ENCODE measurements at regions not wholly inside any gene's neighbourhood (a gene's known extent, or its start where the extent isn't known, plus 50 kb on each side); places are given as distances from the start of the nearest gene placed in this dataset.

GRCh38 chr3:34268032-34268709 lies 469.7 kb downstream of the PDCD6IP start:
- ChIA-PET CTCF (interaction anchor here (0.7 kb wide), 1 partner anchor 202 kb away, joined by 3 read pairs; no protein-coding TSS in a partner anchor), POLR2A (no interaction called here)

GRCh38 chr3:34275811-34276210 lies 477.4 kb downstream of the PDCD6IP start:
- POLR2A ChIA-PET, result no interaction called here
- CTCF ChIA-PET, result no interaction called here

GRCh38 chr3:34276342-34276741 lies 477.9 kb downstream of the PDCD6IP start:
- POLR2A ChIA-PET, result no interaction called here
- CTCF ChIA-PET, result no interaction called here

GRCh38 chr3:34277110-34277509 lies 478.7 kb downstream of the PDCD6IP start:
- ChIA-PET CTCF (no interaction called here), POLR2A (no interaction called here)

- ChIA-PET CTCF (no interaction called here), POLR2A (no interaction called here)
These were observed 481.5 kb downstream of the PDCD6IP start for GRCh38 chr3:34279901-34280300.

- ChIA-PET CTCF (no interaction called here), POLR2A (no interaction called here)
These were observed 485.3 kb downstream of the PDCD6IP start for GRCh38 chr3:34283751-34284150.

- POLR2A ChIA-PET, result no interaction called here
- CTCF ChIA-PET, result no interaction called here
These were observed 486.8 kb downstream of the PDCD6IP start for GRCh38 chr3:34284959-34285826.

GRCh38 chr3:34285827-34286188 lies 487.4 kb downstream of the PDCD6IP start:
- ChIA-PET POLR2A (no interaction called here), CTCF (no interaction called here)

- CTCF ChIA-PET, result no interaction called here
- POLR2A ChIA-PET, result no interaction called here
These were observed 494.3 kb downstream of the PDCD6IP start for GRCh38 chr3:34292605-34293300.

- ChIA-PET CTCF (no interaction called here), POLR2A (no interaction called here)
These were observed 495.8 kb downstream of the PDCD6IP start for GRCh38 chr3:34294240-34294639.

GRCh38 chr3:34296796-34297195 lies 498.4 kb downstream of the PDCD6IP start:
- POLR2A ChIA-PET, result no interaction called here
- CTCF ChIA-PET, result no interaction called here

- ChIA-PET POLR2A (no interaction called here), CTCF (no interaction called here)
These were observed 500.2 kb downstream of the PDCD6IP start for GRCh38 chr3:34298653-34299052.

- CTCF ChIA-PET, result no interaction called here
These were observed 502.2 kb downstream of the PDCD6IP start for GRCh38 chr3:34300621-34301020.

GRCh38 chr3:34301313-34301712 lies 502.9 kb downstream of the PDCD6IP start:
- POLR2A ChIA-PET, result no interaction called here
- CTCF ChIA-PET, result interaction anchor here (0.5 kb wide), 1 partner anchor 1849 kb away, joined by 3 read pairs; no protein-coding TSS in a partner anchor

More at GRCh38 chr3:34300621-34301020, 502.2 kb downstream of the PDCD6IP start:
- POLR2A ChIA-PET, result no interaction called here

GRCh38 chr3:34305266-34305665 lies 506.8 kb downstream of the PDCD6IP start:
- ChIA-PET CTCF (no interaction called here), POLR2A (no interaction called here)

- POLR2A ChIA-PET, result no interaction called here
- CTCF ChIA-PET, result no interaction called here
These were observed 514.3 kb downstream of the PDCD6IP start for GRCh38 chr3:34312684-34313083.

GRCh38 chr3:34319881-34320280 lies 521.5 kb downstream of the PDCD6IP start:
- CTCF ChIA-PET, result no interaction called here
- POLR2A ChIA-PET, result no interaction called here

GRCh38 chr3:34323517-34323916 lies 525.1 kb downstream of the PDCD6IP start:
- ChIA-PET POLR2A (no interaction called here), CTCF (no interaction called here)

GRCh38 chr3:34346656-34347055 lies 548.2 kb downstream of the PDCD6IP start:
- ChIA-PET POLR2A (no interaction called here), CTCF (no interaction called here)

- CTCF ChIA-PET, result no interaction called here
- POLR2A ChIA-PET, result no interaction called here
These were observed 553.7 kb downstream of the PDCD6IP start for GRCh38 chr3:34351882-34352777.
